ENCODE measurements at regions not wholly inside any gene's neighbourhood (a gene's known extent, or its start where the extent isn't known, plus 50 kb on each side); places are given as distances from the start of the nearest gene placed in this dataset.

GRCh38 chrX:22325096-22325495 is 52.4 kb downstream of the CBLL2 start:
- TF ChIP-seq ZNF274 (IDR thresholded peaks at IDR 0.05; ENCODE audit: borderline replicate concordance, low read depth, low read length) = no peak
- TF ChIP-seq NFRKB (IDR thresholded peaks at IDR 0.05; ENCODE audit: low read depth) = no peak
- TF ChIP-seq EP300 (IDR thresholded peaks at IDR 0.05; ENCODE audit: low read length) = no peak
- no peak for TF ChIP-seq BMI1 (IDR thresholded peaks at IDR 0.05; ENCODE audit: low read length)
- no peak for TF ChIP-seq PHB (CRISPR knock-in tag; IDR thresholded peaks at IDR 0.05)
